GM12892 (cell line): ENCODE measurements at regions not wholly inside any gene's neighbourhood (a gene's known extent, or its start where the extent isn't known, plus 50 kb on each side); places are given as distances from the start of the nearest gene placed in this dataset.

Experiments used
- POLR2A ChIP-seq: IDR thresholded peaks from 2 replicates; pipeline ENCODE4 v1.6.1; 2011; ENCODE audit warnings: low read depth, low read length, control low read depth
- POLR2AphosphoS5 ChIP-seq: IDR thresholded peaks from 2 replicates; pipeline ENCODE4 v1.6.1; 2011; ENCODE audit warnings: low read depth, low read length, control low read depth

DNA sequence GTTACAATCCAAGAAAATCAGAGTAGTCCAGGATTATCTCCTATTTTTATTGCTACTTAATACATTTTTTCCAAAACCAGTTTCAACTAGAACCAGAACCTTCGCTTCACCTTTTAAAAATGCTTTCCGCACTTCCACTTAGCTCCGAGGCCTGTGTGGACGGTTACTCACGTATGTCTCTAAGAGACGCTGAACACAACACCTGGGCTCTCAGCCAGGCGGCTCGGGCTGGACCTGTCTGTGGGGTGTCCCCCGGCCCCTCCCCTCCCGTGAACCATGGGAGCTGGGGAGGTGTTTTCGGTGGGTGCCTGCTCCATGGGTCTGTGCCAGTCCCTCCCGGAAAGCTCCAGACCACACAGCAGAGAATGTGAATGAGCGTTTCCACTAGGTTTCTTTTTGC, 223.8 kb downstream of the GLI2 start:
- TF ChIP-seq POLR2AphosphoS5 (no peak), POLR2A (no peak)
